HT-29 (cell line): ENCODE measurements at regions not wholly inside any gene's neighbourhood (a gene's known extent, or its start where the extent isn't known, plus 50 kb on each side); places are given as distances from the start of the nearest gene placed in this dataset.
"Not testable (repeated sequence)": the region's sequence is repeated elsewhere in the genome, so short reads cannot be mapped to it uniquely, and the experiment has no call there.

ENCODE experiments used
- DNase-seq: peaks from one replicate; pipeline ENCODE4 v3.0.0-alpha.2; 2015; ENCODE audit warnings: low spot score

DNA sequence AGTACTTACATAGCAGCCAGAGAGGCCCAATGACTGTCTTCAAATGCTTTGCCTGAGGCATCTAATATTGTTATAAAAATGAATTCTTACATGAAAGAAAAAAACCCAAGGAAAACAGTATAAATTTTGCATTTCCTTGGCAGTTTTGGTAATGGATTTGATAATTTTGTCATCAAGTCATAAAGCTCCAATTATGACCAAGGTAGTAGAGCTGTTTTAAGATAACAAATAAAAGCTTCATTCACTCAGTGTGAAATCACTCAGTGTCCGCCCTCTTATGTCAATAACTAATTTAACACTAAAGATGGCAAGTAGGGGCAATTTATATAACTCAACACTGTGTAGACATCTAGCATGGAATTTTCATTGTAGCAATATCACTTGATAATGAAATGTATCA is 193.9 kb downstream of the ANKRD7 start:
- DNase-seq, result no peak

GRCh38 chr7:118420888-118421287 is 196.4 kb downstream of the ANKRD7 start:
- no peak for DNase-seq

GRCh38 chr7:118429141-118429540 is 204.6 kb downstream of the ANKRD7 start:
- no peak for DNase-seq

DNA sequence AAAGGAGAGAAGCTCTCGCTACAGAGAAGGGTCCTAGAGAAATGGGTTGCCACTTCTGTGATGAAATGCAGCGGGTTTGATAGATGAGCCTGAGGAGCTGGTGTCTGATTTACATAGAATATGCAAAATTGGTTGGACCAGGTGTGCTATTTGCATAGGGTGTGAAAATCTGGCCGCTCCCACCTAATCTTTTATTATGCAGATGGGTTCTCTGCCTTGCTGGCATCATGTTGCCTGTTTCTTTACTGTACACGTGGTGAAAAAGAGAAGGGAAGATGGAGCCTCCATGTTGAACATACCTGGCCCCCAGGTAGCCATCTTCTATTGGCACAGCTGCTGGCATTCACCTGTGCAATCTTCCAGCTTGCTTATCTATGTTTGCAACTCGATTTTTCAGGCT is 212.2 kb downstream of the ANKRD7 start:
- DNase-seq, result no peak

GRCh38 chr7:118449030-118449429 is 224.5 kb downstream of the ANKRD7 start:
- DNase-seq, result not testable (repeated sequence)

- no peak for DNase-seq
Observed at GRCh38 chr7:118449797-118450567, 225.5 kb downstream of the ANKRD7 start.

DNA sequence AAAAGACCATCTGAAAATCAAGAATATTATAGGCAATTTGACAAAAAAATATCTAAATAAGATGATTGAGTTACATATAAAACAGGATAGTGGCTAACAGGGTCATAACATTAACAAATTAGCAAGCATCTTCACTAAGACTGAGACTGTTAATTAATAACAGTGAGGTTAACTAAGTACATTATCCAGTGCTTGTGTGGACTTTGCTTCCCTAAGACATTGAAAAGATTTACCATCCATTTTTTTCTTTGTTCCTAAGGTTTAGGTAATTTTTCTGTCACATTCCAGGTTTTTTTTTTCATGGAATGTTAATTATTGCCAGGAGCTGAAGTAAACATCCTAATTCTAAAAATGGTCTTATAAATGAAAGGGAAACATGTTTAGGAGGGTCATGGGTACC is 227.6 kb downstream of the ANKRD7 start:
- DNase-seq, result no peak

DNA sequence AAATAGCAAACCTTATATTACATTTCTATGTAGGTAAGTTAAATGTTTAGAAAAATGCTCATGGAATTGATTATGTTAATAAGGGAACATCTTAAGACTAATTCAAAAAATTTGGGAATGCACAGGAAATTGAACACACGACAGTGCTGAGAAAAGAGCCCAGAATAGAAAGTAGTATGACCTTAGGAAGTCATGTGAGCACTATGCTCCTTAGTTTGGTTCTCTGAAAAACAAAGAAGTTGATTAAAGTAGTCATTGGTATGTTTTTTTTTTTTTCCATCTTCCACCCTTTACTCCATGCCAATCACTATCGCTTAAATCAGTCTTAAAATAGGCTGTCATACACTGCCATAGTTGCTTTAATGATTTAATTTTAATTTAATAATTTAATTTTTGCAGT is 242.9 kb downstream of the ANKRD7 start:
- DNase-seq, result no peak

DNA sequence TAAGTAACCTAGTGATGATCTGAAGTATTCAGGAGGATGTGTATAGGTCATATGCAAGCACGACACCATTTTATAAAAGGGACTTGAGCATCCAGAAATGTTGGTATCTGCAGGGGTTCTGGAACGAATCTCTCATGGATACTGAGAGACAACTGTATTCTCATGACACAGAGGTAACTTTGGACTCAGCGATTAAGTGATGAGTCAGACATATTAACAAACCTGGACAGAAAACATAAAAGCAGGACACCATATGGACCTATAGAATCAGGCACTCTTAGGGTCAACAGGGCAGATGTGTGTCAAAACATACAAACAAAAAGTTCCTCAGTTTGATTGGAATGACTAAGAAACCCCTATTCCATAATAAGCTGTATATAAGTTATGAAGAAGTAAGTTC is 248.1 kb downstream of the ANKRD7 start:
- no peak for DNase-seq

DNA sequence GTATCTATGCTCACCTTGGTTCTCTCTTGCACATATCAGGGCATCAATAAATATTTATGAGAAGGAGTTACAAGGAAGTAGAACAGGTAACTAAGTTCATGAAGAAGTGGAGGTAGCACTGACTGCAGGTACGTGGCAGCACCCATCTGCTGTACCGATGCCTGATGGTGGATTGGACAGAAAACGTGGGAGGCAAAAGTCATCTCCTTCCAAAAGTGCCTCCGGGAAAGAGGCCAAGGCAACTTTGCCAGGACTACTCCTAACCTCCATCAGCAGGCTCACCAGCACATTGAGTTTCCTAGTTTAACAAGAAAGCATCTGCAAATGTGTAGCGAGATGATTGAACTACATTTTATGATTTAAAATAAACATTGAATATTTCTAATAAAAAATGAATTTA is 248.8 kb downstream of the ANKRD7 start:
- no peak for DNase-seq

- DNase-seq, result no peak
Observed at GRCh38 chr7:118476036-118476435, 251.5 kb downstream of the ANKRD7 start.

- DNase-seq, result no peak
Observed at GRCh38 chr7:118477036-118477435, 252.5 kb downstream of the ANKRD7 start.

DNA sequence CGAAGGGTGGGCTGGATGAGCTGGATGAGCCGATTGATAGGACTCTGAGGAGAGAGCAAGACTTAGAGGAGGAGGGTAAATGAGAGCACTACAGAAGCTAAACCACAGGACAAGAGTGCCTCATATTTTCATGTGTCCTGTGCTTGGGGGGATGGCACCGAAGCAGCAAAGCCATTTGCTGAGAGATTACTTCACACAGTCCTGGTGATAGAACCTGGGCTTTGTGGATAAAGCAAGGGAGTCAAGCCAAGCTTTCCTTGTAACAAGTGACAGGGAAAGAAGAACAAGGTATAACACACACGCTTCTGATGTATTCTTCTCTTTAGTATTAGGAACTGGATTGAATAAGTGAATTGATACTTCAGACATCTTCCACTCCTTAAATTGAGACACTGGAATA is 253.7 kb downstream of the ANKRD7 start:
- DNase-seq, result no peak

- no peak for DNase-seq
Observed at GRCh38 chr7:118478931-118479330, 254.4 kb downstream of the ANKRD7 start.

GRCh38 chr7:118492466-118492865 is 268.0 kb downstream of the ANKRD7 start:
- DNase-seq, result no peak

DNA sequence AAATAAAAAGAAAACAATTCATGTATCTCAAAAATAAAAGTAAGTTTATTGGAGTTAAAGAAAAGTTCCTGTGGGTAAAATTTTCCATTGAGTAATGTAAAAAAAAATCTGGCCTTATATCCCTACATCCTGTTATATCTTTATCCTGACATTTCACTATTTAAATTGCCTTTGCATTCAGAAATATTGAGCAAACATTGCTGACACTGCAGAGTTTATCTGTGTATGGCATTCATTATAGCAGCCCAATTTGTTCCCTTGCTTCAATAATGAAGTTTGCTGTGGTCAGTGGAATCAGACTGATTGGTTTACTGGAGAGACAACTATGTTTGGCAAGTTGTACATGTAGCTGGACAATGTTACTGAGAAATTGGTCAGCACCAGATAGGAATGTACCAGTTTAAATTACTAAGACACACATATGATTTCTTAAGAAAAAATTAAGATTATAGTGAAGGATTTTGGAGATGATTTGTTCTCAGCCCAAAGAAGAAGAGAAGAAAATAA is 271.7 kb downstream of the ANKRD7 start:
- no peak for DNase-seq

- DNase-seq, result no peak
Observed at GRCh38 chr7:118502235-118502634, 277.7 kb downstream of the ANKRD7 start.

- no peak for DNase-seq
Observed at GRCh38 chr7:118511146-118511545, 286.6 kb downstream of the ANKRD7 start.

GRCh38 chr7:118517275-118517674 is 292.8 kb downstream of the ANKRD7 start:
- no peak for DNase-seq

GRCh38 chr7:118525020-118525419 is 300.5 kb downstream of the ANKRD7 start:
- DNase-seq, result no peak

- no peak for DNase-seq
Observed at GRCh38 chr7:118531566-118531965, 307.1 kb downstream of the ANKRD7 start.

- no peak for DNase-seq
Observed at GRCh38 chr7:118559207-118559606, 334.7 kb downstream of the ANKRD7 start.

GRCh38 chr7:118563311-118563710 is 338.8 kb downstream of the ANKRD7 start:
- DNase-seq, result no peak

DNA sequence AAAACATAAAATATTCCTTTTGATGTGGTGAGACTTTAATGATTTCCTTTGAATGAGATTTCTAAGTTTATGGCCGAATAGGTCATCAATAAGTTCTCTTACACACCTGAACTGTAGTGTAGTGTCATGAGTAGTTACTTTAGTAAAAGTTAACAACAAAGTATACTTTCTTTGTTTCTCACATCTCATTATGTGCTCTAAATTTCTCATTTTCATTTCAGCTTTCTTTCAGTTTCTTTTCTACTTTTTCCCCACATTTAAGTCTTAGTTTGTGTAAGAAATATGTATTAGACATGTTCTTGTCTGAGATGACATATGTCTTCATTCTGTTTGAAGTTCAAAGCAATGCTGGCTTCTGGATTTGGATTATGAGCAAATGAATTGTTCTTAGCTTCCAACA is 348.1 kb downstream of the ANKRD7 start:
- DNase-seq, result no peak
